Heart right ventricle (tissue), 16 donors: ENCODE measurements at regions not wholly inside any gene's neighbourhood (a gene's known extent, or its start where the extent isn't known, plus 50 kb on each side); places are given as distances from the start of the nearest gene placed in this dataset.

Experiments used
- ATAC-seq, 8 donors: fragments of 200-7000 bp; cut with Tn5 transposase; one replicate each; pipeline ENCODE4 v1.9.1; 2020; ENCODE audit warnings: mild to moderate bottlenecking in 8 of 8, moderate library complexity in 8 of 8, moderate number of reproducible peaks in 1 of 8
- DNase-seq, 2 donors: peaks; one replicate each; pipeline ENCODE4 v3.0.0-alpha.2; 2020
- H3K27ac ChIP-seq, 10 donors: fragments of 200-600 bp; sonication (generic) in 2 of 10; one replicate each; pipeline versions ENCODE4 v1.5.0 to v1.8.0; 2020 to 2022; ENCODE audit warnings: mild to moderate bottlenecking in 3 of 10
- H3K27me3 ChIP-seq, 7 donors: fragments of 200-600 bp; one replicate each; pipeline ENCODE4 v1.8.0; 2021 to 2022; ENCODE audit warnings: mild to moderate bottlenecking in 2 of 7
- H3K36me3 ChIP-seq, 9 donors: fragments of 200-600 bp; sonication (generic) in 1 of 9; one replicate each; pipeline versions ENCODE4 v1.5.0 to v1.8.0; 2020 to 2022; ENCODE audit warnings: mild to moderate bottlenecking in 2 of 9
- H3K4me1 ChIP-seq, 9 donors: fragments of 200-600 bp; sonication (generic) in 1 of 9; one replicate each; pipeline versions ENCODE4 v1.5.0 to v1.8.0; 2020 to 2022; ENCODE audit warnings: mild to moderate bottlenecking in 4 of 9
- H3K4me3 ChIP-seq, 10 donors: fragments of 200-600 bp; sonication (generic) in 2 of 10; one replicate each; pipeline versions ENCODE4 v1.5.0 to v1.8.0; 2020 to 2022; ENCODE audit warnings: mild to moderate bottlenecking in 7 of 10, moderate library complexity in 2 of 10
- H3K9me3 ChIP-seq, 11 donors: fragments of 200-600 bp in 10 of 11; sonication (generic) in 2 of 11; one replicate each; pipeline versions ENCODE4 v1.5.0 to v1.8.0; 2013 to 2022; ENCODE audit warnings: mild to moderate bottlenecking in 2 of 11, control low read depth in 1 of 11, moderate library complexity in 1 of 11
- CTCF ChIP-seq, 9 donors: fragments of 200-600 bp; sonication (generic) in 2 of 9; IDR thresholded peaks; one replicate each; pipeline versions ENCODE4 v1.5.0 to v1.8.0; 2021 to 2022; ENCODE audit warnings: antibody characterized with exemption in 9 of 9, mild to moderate bottlenecking in 5 of 9, moderate library complexity in 1 of 9
- WGBS, 2 donors: extraction: QIAGEN DNeasy Blood & Tissue Kit; methylation state at CpG; one replicate each; pipeline ENCODE4 v1.1.7; 2013; ENCODE audit warnings: inconsistent platforms in 1 of 2; 5-methylcytosine and 5-hydroxymethylcytosine counted together
- intact Hi-C, 10 donors: fragments of 100-400 bp; cut with DNase I; formaldehyde crosslinking; loops; one replicate each; pipeline versions ENCODE4 v1.11.1 to v1.14.2; 2022
- donor health status: Arrhythmogenic right ventricular cardiomyopathy.
- donor health status: ischemic (EF 13 %, LVEDD 7.1; RV severe dilation, severe dysfunction).
- donor health status: healthy with polysubstance abuse.
- donor health status: DM: no; HTN: yes; CAD: no.
- donor health status: DM: no; HTN: no; CAD: no.
- donor health status: ischemic (EF 25% LVEDD 6.9; RV normal size, moderate dysfunction).
- donor health status: ischemic (EF 25% LVEDD 5.7; RV mildly dilated, moderate dysfunction).
- donor health status: healthy.
- donor health status: DM: yes; HTN: yes; CAD: no.
- donor health status: Ischemic cardiomyopathy.
- donor health status: ischemic (EF 35%, LVEDD 5.7; RV mildly dilated, moderate dysfunction).
- donor health status: nonischemic (EF 11% LVEDD 7.7; RV severe dilation, severe dysfunction).
- donor health status: DM: yes; HTN: yes; CAD: no.
- donor health status: PGD.
- donor health status: ischemic (EF 29% LVEDD 5.4; RV normal size, mild dysfunction).
- donor health status: nonischemic (EF 23%, LVEDD 6.1; RV moderate dilation, normal function).

DNA sequence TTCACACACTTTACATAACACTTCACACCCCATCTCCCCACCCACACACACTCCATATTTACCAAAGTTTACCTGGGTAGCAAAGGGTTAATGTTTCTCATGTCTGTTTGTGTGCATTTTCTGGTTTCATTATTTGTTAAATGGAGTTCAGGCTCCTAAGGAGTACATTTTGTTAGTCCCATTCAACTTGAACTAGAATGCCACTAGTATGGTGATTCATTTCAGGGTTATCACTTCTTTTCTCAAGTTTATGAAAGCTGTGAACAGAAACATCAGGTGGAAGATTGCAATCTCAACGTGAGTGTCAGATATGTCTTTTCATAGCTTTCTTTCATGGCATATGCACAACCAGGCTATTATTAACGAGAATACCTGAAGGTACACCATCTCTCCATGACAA is 1027.5 kb downstream of the GATA3 start:
- no peaks in the 10 kb centered on the region for H3K36me3 ChIP-seq
- WGBS, 2 donors, result 36% methylated on average over 2 of the region's 2 CpGs
- no peak overlapping the region for H3K4me3 ChIP-seq
- no peak for ATAC-seq
- intact Hi-C loops, result no loop called here
- peaks cover 0 to 2% (median 0%) of the 10 kb centered on the region in 7 donors for H3K27me3 ChIP-seq
- TF ChIP-seq CTCF (IDR thresholded peaks at IDR 0.05), result no peak
- no peak overlapping the region for H3K27ac ChIP-seq
- no peaks in the 10 kb centered on the region for H3K4me1 ChIP-seq
- no peak for DNase-seq
- peaks cover 0 to 5% (median 0%) of the 10 kb centered on the region in 11 donors for H3K9me3 ChIP-seq

DNA sequence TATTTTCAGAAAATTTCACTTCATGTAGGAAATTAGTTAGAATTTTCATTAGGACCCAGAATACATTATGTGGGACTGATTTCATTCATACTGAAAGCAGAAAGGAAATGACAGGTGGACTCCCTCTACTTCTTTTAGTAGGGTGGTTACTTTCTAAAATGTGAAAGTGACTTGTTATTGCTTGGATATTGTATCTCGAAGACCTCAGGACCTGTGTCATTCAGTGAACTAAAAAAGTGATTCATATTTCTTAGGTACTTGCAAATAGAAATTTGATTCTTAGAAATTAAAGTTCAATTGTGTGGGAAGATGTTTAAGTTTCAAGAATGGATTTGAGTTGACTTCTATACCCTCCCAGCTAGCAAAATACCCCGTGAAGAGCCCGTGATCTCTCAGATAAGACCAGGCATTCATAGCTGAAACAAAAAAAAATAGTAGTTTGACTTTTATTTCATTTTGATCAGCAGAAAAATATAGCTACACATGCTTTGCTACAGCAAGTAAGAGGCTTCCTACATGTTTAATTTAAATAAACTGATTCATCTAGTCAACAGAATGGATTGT is 1037.1 kb downstream of the GATA3 start:
- Histone ChIP-seq H3K9me3 (no peaks in the 10 kb centered on the region), H3K36me3 (no peaks in the 10 kb centered on the region), H3K27me3 (no peaks in the 10 kb centered on the region), H3K4me3 (no peak overlapping the region), H3K27ac (no peak overlapping the region), H3K4me1 (no peaks in the 10 kb centered on the region)
- TF ChIP-seq CTCF (IDR thresholded peaks at IDR 0.05), result no peak
- WGBS, 2 donors, result 57 to 65% methylated on average over 3 of the region's 3 CpGs
- no peak for ATAC-seq
- DNase-seq, result no peak
- intact Hi-C loops, result no loop called here

GRCh38 chr10:9096288-9096687 is 1041.8 kb downstream of the GATA3 start:
- Histone ChIP-seq H3K36me3 (no peaks in the 10 kb centered on the region), H3K27ac (no peak overlapping the region), H3K27me3 (peaks cover 0 to under 1% (median 0%) of the 10 kb centered on the region in 7 donors), H3K4me3 (no peak overlapping the region), H3K4me1 (no peaks in the 10 kb centered on the region), H3K9me3 (no peaks in the 10 kb centered on the region)
- ATAC-seq, result no peak
- no peak for DNase-seq
- 82 to 83% methylated on average over 4 of the region's 4 CpGs for WGBS, 2 donors
- intact Hi-C loops, result no loop called here
- TF ChIP-seq CTCF (IDR thresholded peaks at IDR 0.05), result no peak

GRCh38 chr10:9097206-9097990 is 1042.9 kb downstream of the GATA3 start:
- no peak for ATAC-seq
- Histone ChIP-seq H3K27me3 (peaks cover 0 to 6% (median 0%) of the 10 kb centered on the region in 7 donors), H3K9me3 (no peaks in the 10 kb centered on the region), H3K36me3 (no peaks in the 10 kb centered on the region), H3K27ac (no peak overlapping the region), H3K4me3 (no peak overlapping the region), H3K4me1 (no peaks in the 10 kb centered on the region)
- 40 to 51% methylated on average over 2 of the region's 2 CpGs for WGBS, 2 donors
- no peak for DNase-seq
- intact Hi-C loops, result no loop called here
- TF ChIP-seq CTCF (IDR thresholded peaks at IDR 0.05), result no peak
